NCI-H2196 (cell line): ENCODE measurements at regions not wholly inside any gene's neighbourhood (a gene's known extent, or its start where the extent isn't known, plus 50 kb on each side); places are given as distances from the start of the nearest gene placed in this dataset.

Experiments
- DNase-seq: peaks from one replicate; lab custom pipeline; 2025; ENCODE audit not compliant: unreplicated experiment; lab: John Stamatoyannopoulos, UW

DNA sequence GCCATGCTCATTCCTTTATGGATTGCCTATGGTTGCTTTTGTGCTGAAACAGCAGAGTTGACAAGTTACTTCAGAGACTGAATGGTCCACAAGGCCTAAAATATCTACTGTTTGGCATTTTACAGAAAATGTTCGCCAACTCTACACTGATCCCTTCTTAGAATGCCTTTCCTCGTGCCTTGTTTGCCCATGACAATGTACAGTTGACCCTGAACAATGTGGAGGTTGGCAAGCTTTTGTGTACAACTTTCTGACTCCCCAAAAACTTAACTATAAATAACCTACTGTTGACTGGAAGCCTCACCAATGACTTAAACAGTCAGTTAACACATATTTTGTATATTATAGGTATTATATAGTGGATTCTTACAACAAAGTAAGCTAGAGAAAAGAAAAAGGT is 361.4 kb downstream of the EPHA4 start:
- no peak for DNase-seq

DNA sequence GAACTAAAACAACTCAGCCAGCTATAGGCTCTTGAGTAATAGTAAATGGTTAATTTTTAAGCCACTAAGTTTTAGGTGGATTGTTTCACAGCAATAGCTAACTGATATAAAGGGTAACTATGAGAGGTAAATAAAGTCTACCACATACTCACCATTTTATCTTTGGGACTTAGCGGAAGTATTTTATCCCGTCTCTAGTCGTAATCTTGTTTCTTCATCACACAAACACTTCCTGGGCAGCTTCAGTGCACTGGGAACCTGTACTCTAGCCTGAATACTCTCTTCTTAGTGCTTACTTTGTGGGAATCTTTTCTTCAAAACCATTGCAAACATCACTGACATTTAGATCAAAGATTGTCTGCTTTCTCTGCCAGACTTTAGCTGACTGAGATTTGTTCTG is 360.5 kb downstream of the EPHA4 start:
- no peak for DNase-seq

DNA sequence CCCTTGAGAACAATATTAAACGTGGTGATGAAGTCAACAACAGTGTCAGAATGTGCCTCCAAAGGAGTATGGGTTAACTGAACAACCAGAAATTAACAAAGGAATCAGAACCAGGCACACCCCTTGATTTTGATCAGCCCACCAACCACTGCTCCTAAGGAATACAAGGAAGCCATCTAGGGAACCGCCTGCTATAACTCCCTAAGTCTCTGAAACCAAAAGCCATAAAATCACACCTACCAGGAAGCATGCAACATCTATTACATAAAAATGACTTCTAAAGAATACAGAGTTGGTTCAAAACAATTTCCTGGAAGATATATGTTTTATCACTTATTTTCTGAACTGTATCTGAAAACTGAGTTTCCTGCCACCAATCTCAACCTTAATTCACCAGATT is 360.0 kb downstream of the EPHA4 start:
- DNase-seq: no peak

DNA sequence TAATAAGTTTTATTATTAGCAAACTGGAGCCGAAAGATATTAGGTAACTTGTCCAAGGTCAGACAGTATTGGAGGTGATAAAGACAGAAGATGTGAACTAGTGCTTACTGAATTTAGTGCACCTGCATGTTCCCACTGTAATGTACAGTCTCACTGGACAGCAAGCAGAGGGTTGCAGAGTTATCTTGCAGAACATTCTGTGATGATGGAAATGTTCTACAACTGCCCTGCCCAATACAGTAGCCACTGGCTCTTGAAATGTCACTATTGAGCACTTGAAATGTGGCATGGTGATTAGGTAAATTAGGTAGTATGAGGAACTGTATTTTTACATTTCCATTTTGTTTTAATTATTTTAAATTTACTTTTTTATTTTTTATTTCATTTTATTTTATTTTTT is 356.6 kb downstream of the EPHA4 start:
- no peak for DNase-seq

DNA sequence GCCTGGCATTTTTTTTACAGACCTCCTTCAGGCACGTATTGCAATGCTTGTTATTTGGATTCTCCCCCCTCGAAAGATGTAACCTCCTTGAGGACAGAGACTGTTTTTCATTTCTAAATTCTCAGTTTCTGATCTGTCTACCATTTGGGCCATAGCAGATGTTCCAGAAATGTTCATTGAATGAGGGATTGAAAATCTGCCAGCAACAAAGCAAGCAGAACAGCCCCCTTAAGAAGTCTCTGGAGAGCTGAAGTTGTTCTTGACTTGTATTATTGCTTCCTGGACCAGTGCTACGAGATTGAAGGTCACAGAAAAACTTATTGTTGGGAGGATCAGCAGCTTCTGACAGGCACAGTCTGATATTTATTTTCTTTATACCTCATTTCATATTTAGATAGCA is 355.5 kb downstream of the EPHA4 start:
- DNase-seq: no peak

DNA sequence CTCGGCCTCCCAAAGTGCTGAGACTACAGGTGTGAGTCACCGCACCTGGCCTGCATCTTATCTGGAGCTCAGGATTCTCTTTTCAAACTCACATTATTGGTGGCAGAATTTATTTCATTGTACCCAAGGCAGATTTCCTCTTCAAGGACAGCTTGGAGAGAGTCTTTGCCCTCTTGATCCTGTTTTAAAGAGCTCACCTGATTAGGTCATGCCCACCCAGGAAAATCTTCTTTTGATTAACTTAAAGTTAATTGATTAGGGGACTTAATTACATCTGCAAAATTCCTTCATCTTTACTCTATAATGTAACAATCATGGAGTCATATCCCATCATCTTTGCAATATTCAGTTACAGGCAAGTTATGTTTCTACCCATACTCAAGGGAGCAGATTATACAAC is 346.4 kb downstream of the EPHA4 start:
- DNase-seq: no peak

DNA sequence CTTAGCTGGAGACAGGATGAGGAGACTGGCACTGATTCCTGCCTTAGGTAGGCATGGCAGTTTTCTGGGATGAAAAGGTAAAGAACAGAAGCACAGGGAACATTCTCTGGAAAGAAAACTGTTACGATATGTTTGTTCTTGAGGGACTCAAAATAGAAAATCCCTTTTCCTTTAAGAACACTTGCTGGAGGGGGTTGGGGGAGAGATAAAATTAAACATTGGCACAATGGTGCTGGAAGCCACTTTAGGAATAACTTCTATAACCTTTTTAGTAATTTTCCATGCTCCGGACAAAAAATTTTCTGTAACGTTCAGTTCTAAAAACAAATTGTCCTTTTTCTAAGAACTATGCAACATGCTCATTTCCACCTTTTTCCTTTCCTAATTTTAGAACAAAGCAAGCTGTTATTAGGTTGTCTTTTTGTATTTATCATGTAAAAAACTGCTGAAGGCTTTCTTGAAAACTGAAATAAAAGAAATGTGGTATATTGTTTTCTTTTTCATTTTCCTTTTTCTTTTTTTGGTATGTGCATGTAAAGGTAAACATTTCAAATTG is 343.8 kb downstream of the EPHA4 start:
- DNase-seq: no peak

DNA sequence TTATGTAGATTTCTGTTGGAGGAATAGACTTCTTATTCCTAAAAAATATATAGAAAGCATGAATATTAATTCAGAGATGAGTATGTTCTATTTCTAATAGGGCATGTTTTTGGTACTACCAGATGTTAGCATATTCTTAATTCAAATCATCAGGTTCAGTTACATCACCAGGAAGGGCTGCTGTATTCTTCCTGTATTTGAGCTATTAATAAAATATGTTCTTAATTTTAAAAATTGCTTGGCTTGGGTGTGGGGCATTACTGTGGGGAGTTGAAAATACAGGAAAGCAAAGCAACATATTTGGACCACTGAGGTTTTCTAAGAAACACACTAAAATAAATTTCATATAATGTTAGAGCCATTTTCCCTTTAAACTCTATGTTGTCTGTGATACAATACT is 343.0 kb downstream of the EPHA4 start:
- DNase-seq: no peak

DNA sequence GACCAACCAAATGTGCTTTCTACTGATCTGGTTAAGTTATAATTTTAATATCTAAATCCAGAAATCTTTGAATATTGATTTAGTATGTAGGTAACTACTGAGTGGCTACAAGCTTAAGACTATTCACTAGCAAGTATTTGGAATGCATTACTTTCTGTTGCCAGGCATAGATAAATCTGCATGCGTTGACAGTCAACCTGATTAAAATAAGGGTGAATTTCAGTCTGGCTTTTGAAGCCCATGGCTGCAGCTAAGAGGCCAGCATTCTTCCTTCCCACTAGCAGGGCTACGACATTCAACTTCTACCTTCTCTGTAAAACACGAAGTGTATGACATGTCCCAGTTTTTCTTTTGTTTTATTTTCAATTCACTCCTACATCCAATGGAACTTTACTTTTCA is 340.6 kb downstream of the EPHA4 start:
- no peak for DNase-seq

DNA sequence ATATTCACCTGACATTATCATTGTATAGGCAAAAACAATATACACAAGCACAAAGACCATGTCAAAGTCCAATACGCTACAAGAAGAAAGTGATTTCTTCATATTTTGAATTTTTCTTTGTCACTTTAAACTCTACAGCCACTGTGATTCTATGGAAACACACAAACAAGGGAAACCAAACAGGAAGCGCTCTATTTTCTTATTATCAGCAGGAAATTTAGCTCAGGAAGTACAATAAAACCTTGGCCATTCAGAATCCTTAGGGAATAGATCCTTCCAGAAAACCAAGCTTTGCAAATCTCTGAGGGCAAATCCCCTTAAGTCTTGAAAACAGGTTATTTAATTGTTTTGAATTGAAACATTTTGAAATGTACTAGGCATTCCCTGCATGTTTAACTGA is 336.2 kb downstream of the EPHA4 start:
- no peak for DNase-seq

DNA sequence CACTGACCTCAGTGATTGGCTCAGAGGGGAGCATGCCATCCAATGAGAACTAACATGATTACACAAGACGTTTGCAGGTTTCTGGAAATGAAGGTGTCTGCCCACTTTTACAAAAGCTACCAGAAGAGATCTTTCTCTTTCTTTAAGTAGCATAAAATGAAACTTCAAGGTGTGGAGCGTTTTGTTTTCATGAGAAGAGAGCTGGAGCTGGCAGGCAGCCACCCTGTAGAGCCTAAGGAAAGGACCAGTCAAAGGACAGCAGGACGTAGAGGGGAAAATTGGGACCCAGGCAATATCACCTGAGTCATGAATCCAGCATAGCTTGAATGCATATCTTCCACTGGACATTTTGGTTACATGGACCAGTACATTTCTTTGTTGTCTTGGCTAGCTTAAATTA is 331.0 kb downstream of the EPHA4 start:
- no peak for DNase-seq

DNA sequence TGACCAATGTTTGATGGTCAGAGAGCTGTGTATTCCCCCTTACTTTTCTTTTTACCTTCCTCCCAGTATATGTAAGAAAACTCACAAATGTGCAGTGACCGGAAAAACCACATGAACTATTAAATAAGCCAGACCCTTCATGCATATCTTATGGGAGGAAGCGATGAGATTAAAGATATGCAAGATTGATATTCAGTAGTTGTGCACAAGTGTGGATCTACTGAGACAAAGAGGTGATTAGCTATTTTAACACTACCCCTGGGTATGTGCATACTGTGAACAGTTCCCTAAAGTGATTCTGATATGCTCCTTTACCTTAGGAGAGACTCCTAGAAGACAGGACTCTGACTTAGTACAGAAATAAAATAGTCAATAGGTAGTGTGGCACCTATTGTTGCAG is 328.3 kb downstream of the EPHA4 start:
- DNase-seq: no peak

DNA sequence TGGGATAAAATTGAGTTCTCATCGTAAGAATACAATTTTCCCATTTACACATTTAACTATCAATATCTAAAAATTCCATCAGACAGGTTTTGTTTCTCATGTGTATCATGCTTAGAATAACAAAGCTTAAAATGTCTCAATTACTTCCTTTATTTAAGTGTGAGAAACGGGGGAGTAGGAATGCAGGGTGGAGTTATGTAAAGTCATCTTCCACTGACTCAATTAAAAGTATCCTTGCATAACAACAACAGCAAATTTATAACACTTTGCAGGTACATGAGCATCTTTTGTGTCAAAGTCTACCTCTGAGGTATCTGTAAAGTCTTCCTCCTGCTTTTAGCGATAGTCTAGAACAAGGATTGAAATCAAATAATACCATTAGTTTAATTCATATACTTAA is 327.1 kb downstream of the EPHA4 start:
- no peak for DNase-seq

DNA sequence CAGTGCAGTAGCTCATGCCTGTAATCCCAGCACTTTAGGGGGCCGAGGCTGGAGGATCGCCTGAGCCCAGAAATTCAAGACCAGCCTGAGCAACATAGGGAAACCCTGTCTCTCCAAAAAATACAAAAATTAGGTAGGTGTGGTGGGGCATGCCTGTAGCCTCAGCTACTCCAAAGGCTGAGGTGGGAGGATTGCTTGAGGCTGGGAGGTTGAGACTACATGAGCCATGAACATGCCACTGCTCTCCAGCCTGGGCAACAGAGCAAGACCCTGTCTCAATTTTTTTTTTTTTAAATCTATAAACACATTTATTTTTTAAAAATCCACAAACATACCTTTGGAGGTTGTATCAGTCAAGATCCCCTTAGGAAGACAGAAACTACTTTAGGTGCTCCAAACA is 326.3 kb downstream of the EPHA4 start:
- DNase-seq: no peak

DNA sequence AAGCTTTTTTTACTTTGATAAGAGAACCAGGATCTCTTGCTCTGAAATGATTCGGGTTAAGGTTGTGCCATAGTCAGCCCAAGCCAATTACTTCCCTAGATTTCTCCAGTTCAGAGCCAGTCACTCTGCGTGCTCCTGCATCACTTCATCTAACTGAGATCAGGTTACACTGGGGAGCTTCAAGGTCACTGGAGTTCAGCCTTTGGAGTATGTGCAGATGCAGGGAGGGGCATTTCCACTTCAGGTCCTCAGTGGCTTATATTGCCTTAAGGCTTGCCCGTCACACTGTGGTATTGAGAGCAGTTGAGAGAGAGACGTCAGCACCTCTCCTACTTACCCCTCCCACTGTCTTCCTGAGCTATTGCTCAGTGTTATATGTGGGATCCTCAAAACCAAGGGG is 317.8 kb downstream of the EPHA4 start:
- DNase-seq: no peak

DNA sequence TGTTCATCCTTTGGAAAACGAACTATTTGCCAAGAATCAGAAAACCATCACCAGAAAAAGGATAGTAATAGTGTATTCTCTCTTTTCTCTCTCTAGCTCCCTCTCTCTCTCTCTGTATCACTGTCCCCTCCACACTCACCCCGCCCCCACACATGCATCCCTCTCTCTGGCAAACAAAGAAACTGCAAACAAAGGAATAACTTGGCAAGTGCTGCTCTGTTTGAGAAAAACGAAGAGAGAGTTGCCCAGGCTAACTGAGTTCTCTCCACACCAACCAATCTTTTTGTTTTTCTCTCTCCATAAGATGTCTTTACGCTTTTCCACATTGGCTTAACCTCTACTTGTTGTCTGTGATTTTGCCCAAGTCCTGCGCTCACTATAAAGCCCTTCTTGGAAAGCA is 316.2 kb downstream of the EPHA4 start:
- no peak for DNase-seq

DNA sequence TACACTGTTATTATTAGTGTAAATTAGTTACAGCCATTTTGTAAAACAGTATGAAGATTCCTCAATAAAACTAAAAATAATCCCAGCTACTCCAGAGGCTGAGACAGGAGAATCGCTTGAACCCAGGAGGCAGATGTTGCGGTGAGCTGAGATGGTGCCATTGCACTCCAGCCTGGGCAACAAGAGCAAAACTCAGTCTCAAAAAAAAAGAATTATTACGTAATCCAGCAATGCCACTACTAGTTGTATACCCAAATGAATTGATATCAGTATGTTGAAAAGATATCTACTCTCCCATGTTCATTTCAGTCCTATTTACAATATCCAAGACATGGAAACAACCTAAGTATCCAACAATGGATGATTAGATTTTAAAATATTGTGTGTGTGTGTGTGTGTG is 313.6 kb downstream of the EPHA4 start:
- no peak for DNase-seq

DNA sequence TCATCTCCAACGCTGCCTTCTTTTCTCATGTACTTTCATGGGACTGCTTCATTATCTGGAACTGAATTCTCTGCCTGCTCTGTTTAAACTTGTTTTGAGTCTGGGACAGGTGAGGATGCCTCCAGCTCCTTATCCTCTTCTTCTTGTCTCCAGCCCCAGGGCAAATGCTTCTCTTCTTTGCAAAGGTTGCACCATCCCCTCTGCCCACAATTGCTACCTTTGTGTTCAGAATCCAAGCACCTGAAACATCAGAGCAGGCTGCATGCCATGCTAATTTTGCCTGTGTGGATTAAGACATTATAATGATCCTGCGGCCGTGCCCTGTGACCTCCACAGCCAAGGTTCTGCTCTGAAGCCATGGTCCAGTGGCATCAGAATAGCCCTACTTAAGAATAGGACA is 309.5 kb downstream of the EPHA4 start:
- DNase-seq: no peak

DNA sequence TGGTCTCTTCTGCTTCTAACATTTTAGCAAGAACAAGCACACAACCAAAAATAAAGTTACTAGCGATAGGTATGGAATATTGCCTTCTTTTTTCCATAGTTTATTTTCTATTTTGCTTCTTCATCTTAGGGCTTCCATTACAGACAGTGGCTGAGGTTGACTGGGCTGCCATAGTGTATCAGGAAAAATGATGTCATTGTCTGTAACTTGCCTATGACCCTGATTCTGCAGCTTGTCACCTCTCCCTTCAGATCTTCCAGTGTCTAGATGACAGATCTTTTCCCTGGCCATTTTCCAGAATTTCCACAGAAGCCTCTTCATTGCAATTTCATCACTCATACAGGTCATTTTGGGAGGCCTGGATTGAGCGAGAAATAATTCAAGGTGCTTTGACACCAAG is 308.5 kb downstream of the EPHA4 start:
- no peak for DNase-seq

DNA sequence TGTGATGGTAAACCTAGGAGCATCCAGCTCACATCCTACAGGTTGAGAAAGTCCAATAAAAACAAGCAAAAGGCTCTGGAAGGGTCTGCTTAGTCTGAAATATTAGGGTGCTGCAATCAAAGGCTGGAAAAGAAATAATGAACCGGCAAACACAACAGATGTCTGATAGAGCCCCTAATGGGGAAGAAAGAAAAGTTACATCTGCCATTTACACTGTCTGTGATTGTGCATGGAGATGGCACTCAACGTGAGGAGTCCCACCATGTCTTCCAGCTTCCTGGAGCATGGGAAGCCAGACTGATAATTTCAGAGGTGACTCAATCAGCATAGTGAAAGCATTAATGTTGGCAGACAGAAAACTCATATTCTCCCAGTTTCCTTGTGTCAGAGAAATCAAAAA is 307.8 kb downstream of the EPHA4 start:
- no peak for DNase-seq

DNA sequence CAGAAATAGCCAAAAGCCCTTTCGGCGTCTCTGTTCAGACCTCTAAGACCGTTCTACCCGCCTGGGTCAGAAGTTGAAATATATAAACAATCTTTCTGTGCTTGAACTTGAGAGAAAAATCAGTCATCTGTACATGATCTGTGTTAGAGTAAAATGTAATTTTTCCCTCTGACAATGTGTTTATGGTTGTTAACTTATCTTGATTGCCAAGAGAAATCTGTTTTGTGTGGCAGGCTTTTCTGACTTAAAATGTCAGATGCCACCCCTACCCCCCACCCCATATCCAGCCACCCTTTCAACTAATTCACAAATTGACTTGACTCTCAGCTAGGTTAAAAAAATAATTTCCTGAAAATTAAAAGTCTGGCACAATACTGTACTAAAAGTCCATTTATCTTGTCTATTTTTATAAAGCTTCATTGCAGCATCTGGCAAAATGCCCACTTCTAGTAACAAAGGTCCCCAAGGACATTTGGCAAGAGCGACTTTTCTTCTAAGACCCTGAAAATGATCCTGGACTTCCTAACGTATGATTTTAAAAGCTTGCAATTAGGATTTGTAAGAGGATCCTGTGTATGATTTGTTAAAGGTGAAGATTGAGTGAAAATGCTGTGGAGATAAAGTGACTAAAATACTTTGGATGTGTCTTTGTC is 304.2 kb downstream of the EPHA4 start:
- DNase-seq: no peak

DNA sequence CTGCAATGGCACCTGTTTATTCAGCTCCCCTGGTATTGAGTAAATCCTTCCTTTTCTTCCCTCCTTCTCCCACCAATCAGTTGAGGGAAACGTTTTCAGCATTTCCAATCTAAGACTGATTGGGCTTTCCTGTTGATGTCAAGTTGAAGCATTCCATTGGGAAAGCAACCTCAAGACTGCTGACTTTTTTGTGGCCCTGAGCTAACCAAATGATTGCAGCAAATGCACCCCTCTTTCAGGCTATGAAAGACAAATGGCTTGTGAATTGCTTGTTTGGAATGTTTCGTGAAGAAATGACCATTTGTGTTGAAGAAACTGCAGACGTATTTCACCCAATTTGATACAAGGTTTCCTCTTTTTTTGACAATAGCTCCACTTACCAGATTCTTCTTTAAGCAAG is 303.5 kb downstream of the EPHA4 start:
- DNase-seq: no peak

DNA sequence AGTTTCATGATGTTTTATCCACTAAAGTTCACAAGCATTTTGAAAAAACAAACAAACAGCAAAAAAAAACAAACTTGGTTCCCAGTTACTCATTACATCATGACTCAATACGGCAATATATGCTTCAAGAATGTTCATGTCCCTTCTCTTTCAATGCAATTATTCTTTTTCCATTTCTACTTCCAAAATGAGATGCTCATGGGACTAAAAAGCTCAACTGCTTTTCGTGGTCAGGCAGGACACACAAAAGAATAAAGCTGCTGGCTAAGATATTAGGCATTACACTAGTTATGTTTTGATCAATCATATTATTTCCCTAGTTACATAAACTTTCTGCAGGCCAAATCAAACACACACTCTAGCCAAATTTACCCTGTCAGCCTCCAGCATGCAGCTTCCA is 301.3 kb downstream of the EPHA4 start:
- no peak for DNase-seq

DNA sequence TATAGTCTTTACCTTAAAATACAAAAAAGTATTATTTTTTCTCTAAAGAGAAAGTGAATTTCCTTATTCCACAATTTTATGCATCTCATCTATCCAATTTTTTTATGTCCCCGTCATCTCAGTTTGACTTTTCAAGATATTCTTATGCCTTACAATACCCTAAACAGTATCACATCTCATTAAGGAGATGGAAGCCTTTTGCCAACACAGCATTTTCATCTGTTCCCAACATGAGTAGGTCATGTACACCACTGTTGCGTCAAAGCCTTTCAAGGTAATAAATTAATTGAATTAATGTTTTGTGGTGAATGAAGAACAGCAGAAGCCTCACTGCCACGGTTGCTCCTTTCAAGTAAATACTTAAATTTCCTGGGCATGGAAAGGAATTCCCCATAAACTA is 299.4 kb downstream of the EPHA4 start:
- no peak for DNase-seq
